CD4-positive, alpha-beta T cell treated with Interferon gamma for 1 hour (primary cell): ENCODE measurements at regions not wholly inside any gene's neighbourhood (a gene's known extent, or its start where the extent isn't known, plus 50 kb on each side); places are given as distances from the start of the nearest gene placed in this dataset.
"Not testable (repeated sequence)": the region's sequence is repeated elsewhere in the genome, so short reads cannot be mapped to it uniquely, and the experiment has no call there.

Experiments
- DNase-seq: peaks from one replicate; pipeline ENCODE4 v3.0.0-alpha.2; 2020

GRCh38 chr4:20122198-20122988, 129.3 kb upstream of the SLIT2 start:
- DNase-seq, result no peak

DNA sequence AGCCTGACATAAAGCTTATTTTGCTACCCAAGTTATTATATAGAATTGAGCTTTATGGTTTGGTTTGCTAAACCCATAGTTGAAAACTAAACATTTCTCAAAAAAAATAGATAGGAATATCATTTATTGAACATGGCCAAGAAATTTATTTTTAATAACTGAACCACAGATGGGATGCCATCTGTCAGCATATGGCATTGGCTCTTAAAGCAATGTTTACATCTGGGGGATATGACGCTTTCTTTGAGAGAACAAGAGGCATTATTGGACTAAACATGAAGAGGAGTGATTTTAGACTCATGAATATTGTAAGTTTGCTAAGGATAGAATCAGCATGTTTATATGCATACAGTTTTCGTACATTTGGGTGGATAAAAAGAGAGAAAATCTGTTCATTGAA, 132.6 kb upstream of the SLIT2 start:
- DNase-seq, result no peak

DNA sequence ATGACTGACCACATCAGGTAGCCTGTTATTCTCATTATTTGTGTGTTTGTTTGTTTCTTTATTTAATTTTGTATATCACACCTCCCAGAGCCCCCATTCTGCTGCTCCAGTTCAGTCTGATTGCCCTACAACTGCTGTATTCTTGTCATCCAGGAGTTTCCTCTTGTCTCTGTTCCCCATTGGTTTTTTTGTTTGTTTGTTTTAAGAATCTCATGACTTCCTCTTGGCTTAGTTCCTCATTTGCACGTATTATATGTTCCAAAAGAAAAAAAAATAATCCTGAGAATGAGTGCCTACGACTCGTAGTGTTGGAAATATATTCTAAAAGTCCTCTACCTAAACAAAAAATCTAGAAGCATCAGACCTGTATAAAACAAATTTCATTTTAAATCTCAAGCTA, 142.3 kb upstream of the SLIT2 start:
- DNase-seq, result no peak

- DNase-seq, result no peak
Observed at GRCh38 chr4:20106921-20107320, 144.8 kb upstream of the SLIT2 start.

GRCh38 chr4:20101831-20102230, 149.9 kb upstream of the SLIT2 start:
- DNase-seq, result no peak

- no peak for DNase-seq
Observed at GRCh38 chr4:20096911-20097310, 154.8 kb upstream of the SLIT2 start.

DNA sequence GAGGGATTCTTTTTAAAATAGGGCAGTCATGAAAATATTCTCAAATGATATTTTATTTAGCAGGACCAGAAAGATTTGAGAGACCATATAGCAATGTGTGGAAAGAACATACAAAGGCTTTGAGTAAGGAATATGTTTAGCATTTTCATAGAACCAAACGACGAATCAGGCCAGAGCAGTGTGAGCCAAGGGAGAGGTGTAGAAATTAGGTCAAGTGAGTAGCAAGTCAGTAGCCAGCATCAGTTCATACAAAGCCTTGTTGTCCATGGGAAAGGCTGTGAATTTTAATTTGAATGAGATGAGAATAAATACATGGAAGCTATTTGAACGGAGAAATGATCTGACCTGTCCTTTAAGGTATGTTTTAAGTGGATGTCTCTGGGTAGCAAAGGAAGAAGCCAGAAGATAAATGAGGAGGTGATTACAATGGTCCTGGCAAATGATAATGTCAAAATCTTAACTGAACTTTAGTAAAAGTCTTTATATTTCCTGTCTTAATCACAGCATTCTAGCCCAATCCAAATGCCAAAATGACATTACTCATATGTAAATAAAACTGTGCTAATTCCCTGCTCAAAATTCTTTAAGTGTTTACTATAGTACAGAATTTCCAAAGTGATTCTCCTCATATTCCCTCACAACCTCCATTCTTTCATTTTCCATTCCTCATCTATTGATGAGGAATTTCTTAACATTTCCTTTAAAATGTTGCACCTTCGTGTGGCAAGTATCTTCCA, 155.7 kb upstream of the SLIT2 start:
- no peak for DNase-seq

GRCh38 chr4:20091781-20092180, 159.9 kb upstream of the SLIT2 start:
- no peak for DNase-seq

DNA sequence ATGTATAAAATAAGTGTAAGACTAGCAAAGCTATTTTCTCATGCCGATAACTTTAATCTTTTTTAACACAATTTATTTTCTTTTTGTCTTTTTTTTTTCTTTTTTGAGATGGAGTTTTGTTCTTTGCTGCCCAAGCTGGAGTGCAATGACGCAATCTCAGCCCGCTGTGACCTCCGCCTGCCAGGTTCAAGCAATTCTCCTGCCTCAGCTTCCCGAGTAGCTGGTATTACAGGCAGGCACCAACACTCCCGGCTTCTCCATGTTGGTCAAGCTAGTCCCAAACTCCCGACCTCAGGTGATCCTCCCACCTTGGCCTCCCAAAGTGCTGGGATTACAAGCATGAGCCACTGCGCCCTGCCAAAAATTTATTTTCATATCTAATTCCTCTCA, 164.2 kb upstream of the SLIT2 start:
- DNase-seq, result no peak

GRCh38 chr4:20086799-20087521, 164.7 kb upstream of the SLIT2 start:
- no peak for DNase-seq

- no peak for DNase-seq
Observed at GRCh38 chr4:20086067-20086798, 165.5 kb upstream of the SLIT2 start.

- no peak for DNase-seq
Observed at GRCh38 chr4:20085653-20086052, 166.1 kb upstream of the SLIT2 start.

DNA sequence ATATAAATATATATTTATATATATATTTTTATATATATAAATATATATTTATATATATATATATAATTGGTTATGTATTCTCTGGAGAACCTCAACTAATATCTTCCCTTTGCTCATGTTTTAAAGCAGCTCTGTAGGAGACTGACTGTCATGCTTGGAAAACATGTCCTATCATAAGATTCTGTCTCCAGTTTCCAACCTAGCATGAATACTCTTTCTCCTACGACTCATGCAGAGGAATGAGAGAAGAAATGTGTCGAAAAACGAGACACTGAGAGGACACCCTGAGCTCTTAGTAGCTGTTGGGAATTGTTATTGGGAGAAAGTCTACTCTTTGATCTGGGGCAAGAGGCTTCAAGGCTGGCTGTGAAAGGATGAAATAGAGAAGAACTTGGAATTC, 166.5 kb upstream of the SLIT2 start:
- no peak for DNase-seq

GRCh38 chr4:20084488-20084887, 167.2 kb upstream of the SLIT2 start:
- DNase-seq, result no peak

GRCh38 chr4:20078644-20079043, 173.1 kb upstream of the SLIT2 start:
- DNase-seq, result no peak

GRCh38 chr4:20075248-20075871, 176.3 kb upstream of the SLIT2 start:
- no peak for DNase-seq

- DNase-seq, result no peak
Observed at GRCh38 chr4:20074450-20074849, 177.3 kb upstream of the SLIT2 start.

GRCh38 chr4:20065952-20066351, 185.8 kb upstream of the SLIT2 start:
- no peak for DNase-seq

- DNase-seq, result not testable (repeated sequence)
Observed at GRCh38 chr4:20062857-20063256, 188.8 kb upstream of the SLIT2 start.

DNA sequence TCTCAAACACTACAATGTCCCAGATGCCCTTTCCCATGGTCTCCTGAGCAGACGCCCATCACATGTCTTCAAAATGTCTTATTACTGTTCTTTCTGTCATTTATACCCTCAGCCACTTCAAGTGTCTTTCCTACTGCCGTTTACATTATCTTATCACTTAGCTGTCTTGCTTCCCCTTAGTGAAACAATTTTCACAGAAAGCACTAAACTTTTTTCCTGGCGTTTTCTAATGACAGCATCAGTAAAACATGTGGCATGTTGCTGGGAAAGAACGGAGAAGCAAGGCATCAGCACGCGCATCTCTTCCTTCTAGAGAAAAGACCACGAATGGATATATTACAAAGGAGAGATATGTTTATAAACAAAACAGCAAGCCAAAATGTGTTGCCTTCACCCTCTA, 189.7 kb upstream of the SLIT2 start:
- no peak for DNase-seq

DNA sequence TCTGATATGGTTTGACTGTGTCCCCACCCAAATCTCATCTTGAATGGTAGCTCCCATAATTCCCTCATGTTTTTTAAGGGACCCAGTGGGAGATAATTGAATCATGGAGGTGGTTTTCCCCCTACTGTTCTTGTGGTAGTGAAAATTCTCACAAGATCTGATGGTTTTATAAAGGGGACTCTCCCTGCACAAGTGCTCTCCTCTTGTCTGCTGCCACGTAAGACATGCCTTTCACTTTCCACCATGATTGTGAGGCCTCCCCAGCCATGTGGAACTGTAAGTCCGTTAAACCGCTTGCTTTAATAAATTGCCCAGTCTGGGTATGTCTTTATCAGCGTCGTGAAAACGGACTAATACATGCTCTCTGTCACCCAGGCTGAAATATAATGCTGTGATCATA, 200.9 kb upstream of the SLIT2 start:
- no peak for DNase-seq

- no peak for DNase-seq
Observed at GRCh38 chr4:20049889-20050288, 201.8 kb upstream of the SLIT2 start.
